ENCODE measurements at regions not wholly inside any gene's neighbourhood (a gene's known extent, or its start where the extent isn't known, plus 50 kb on each side); places are given as distances from the start of the nearest gene placed in this dataset.

- Histone ChIP-seq H3K27ac (no peak overlapping the region), H3K4me1 (ENCODE audit: insufficient read depth) (no peaks in the 10 kb centered on the region), H3K4me3 (no peak overlapping the region), H3K36me3 (no peaks in the 10 kb centered on the region), H3K9me3 (no peaks in the 10 kb centered on the region), H3K27me3 (no peaks in the 10 kb centered on the region)
- 90 to 100% (median 95%) methylated on average over 1 of the region's 1 CpG for WGBS, 3 donors
- DNase-seq: no peak
- TF ChIP-seq EP300 (IDR thresholded peaks at IDR 0.05) (no peak), POLR2A (IDR thresholded peaks at IDR 0.05) (no peak), CTCF (IDR thresholded peaks at IDR 0.05) (no peak)
- intact Hi-C loops (cut with DNase I): no loop called here
These were observed 78.5 kb upstream of the KCND3 start for GRCh38 chr1:112067989-112068388.

- no peak overlapping the region for H3K4me3 ChIP-seq
- WGBS, 3 donors: 47 to 72% (median 51%) methylated on average over 2 of the region's 2 CpGs
- no peak for DNase-seq
- H3K4me1 ChIP-seq (ENCODE audit: insufficient read depth): no peaks in the 10 kb centered on the region
- no peak for TF ChIP-seq CTCF (IDR thresholded peaks at IDR 0.05)
- no peak for TF ChIP-seq POLR2A (IDR thresholded peaks at IDR 0.05)
- TF ChIP-seq EP300 (IDR thresholded peaks at IDR 0.05): no peak
- H3K9me3 ChIP-seq: no peaks in the 10 kb centered on the region
- no peak overlapping the region for H3K27ac ChIP-seq
- no peaks in the 10 kb centered on the region for H3K36me3 ChIP-seq
- H3K27me3 ChIP-seq: no peaks in the 10 kb centered on the region
- intact Hi-C loops (cut with DNase I): no loop called here
These were observed 81.2 kb upstream of the KCND3 start for GRCh38 chr1:112070677-112071076.

GRCh38 chr1:112074711-112075110 lies 85.2 kb upstream of the KCND3 start:
- intact Hi-C loops (cut with DNase I): no loop called here

GRCh38 chr1:112075566-112075965 lies 86.1 kb upstream of the KCND3 start:
- Histone ChIP-seq H3K27me3 (no peaks in the 10 kb centered on the region), H3K9me3 (no peaks in the 10 kb centered on the region), H3K36me3 (no peaks in the 10 kb centered on the region), H3K4me3 (no peak overlapping the region), H3K4me1 (ENCODE audit: insufficient read depth) (no peaks in the 10 kb centered on the region), H3K27ac (no peak overlapping the region)
- 73 to 79% (median 75%) methylated on average over 1 of the region's 1 CpG for WGBS, 3 donors
- intact Hi-C loops (cut with DNase I): no loop called here
- DNase-seq: no peak
- TF ChIP-seq POLR2A (IDR thresholded peaks at IDR 0.05): no peak
- TF ChIP-seq EP300 (IDR thresholded peaks at IDR 0.05): no peak
- TF ChIP-seq CTCF (IDR thresholded peaks at IDR 0.05): no peak

More at GRCh38 chr1:112074711-112075110, 85.2 kb upstream of the KCND3 start:
- TF ChIP-seq EP300 (IDR thresholded peaks at IDR 0.05) (no peak), POLR2A (IDR thresholded peaks at IDR 0.05) (no peak), CTCF (IDR thresholded peaks at IDR 0.05) (no peak)
- Histone ChIP-seq H3K9me3 (no peaks in the 10 kb centered on the region), H3K27me3 (no peaks in the 10 kb centered on the region), H3K27ac (no peak overlapping the region), H3K4me1 (ENCODE audit: insufficient read depth) (no peaks in the 10 kb centered on the region), H3K36me3 (no peaks in the 10 kb centered on the region), H3K4me3 (no peak overlapping the region)
- 52 to 73% (median 54%) methylated on average over 1 of the region's 1 CpG for WGBS, 3 donors
- DNase-seq: no peak

- intact Hi-C loops (cut with DNase I): no loop called here
- no peaks in the 10 kb centered on the region for H3K9me3 ChIP-seq
- no peak for DNase-seq
- H3K27ac ChIP-seq: no peak overlapping the region
- no peaks in the 10 kb centered on the region for H3K27me3 ChIP-seq
- H3K4me3 ChIP-seq: no peak overlapping the region
- WGBS, 3 donors: 55 to 68% (median 56%) methylated on average over 2 of the region's 2 CpGs
- no peaks in the 10 kb centered on the region for H3K36me3 ChIP-seq
- TF ChIP-seq POLR2A (IDR thresholded peaks at IDR 0.05): no peak
- no peak for TF ChIP-seq CTCF (IDR thresholded peaks at IDR 0.05)
- TF ChIP-seq EP300 (IDR thresholded peaks at IDR 0.05): no peak
- no peaks in the 10 kb centered on the region for H3K4me1 ChIP-seq (ENCODE audit: insufficient read depth)
These were observed 90.0 kb upstream of the KCND3 start for GRCh38 chr1:112079446-112079845.
